Karpas-422 (cell line): ENCODE measurements at regions not wholly inside any gene's neighbourhood (a gene's known extent, or its start where the extent isn't known, plus 50 kb on each side); places are given as distances from the start of the nearest gene placed in this dataset.

Source experiments
- DNase-seq: peaks from one replicate; pipeline ENCODE4 v3.0.0-alpha.2; 2015
- H2AFZ ChIP-seq: fragments of 200-600 bp; sonication (generic); 2 replicates; pipeline ENCODE4 v1.6.1; 2014; ENCODE audit warnings: antibody characterized with exemption, low read length, mixed read lengths
- H3K27ac ChIP-seq: fragments of 200-600 bp; sonication (generic); 2 replicates; pipeline ENCODE4 v1.5.1; 2014; ENCODE audit warnings: mild to moderate bottlenecking, low read length, moderate library complexity
- H3K27me3 ChIP-seq: fragments of 200-600 bp; sonication (generic); 2 replicates; pipeline ENCODE4 v1.6.1; 2014; ENCODE audit warnings: low read length, mixed read lengths
- H3K36me3 ChIP-seq: fragments of 200-600 bp; sonication (generic); 2 replicates; pipeline ENCODE4 v1.6.1; 2014; ENCODE audit warnings: low read length, mixed read lengths; ENCODE audit not compliant: insufficient read depth
- H3K4me1 ChIP-seq: fragments of 200-600 bp; sonication (generic); 2 replicates; pipeline ENCODE4 v1.6.1; 2014; ENCODE audit warnings: mild to moderate bottlenecking, low read length, mixed read lengths
- H3K4me2 ChIP-seq: fragments of 200-600 bp; sonication (generic); 2 replicates; pipeline ENCODE4 v1.6.1; 2014; ENCODE audit warnings: low read length, low read depth, mild to moderate bottlenecking; ENCODE audit not compliant: poor library complexity, severe bottlenecking
- H3K4me3 ChIP-seq: fragments of 200-600 bp; sonication (generic); 2 replicates; pipeline ENCODE4 v1.5.1; 2014; ENCODE audit warnings: mild to moderate bottlenecking, antibody characterized with exemption, low read length, mixed read lengths
- H3K79me2 ChIP-seq: fragments of 200-600 bp; sonication (generic); 2 replicates; pipeline ENCODE4 v1.6.1; 2014; ENCODE audit warnings: mild to moderate bottlenecking, low read length, mixed read lengths
- H3K9ac ChIP-seq: fragments of 200-600 bp; sonication (generic); 2 replicates; pipeline ENCODE4 v1.6.0; 2014; ENCODE audit warnings: low read length
- H3K9me2 ChIP-seq: fragments of 200-600 bp; sonication (generic), shearing (Covaris generic); replicated peaks from 2 replicates; pipeline ENCODE4 v1.6.0; 2014; ENCODE audit warnings: mild to moderate bottlenecking, low read length, moderate library complexity; ENCODE audit not compliant: insufficient read depth
- H3K9me3 ChIP-seq: fragments of 300-700, 200-600 bp; sonication (generic); 2 replicates; pipeline ENCODE4 v1.6.1; 2014; ENCODE audit warnings: low read length, mixed read lengths
- H4K20me1 ChIP-seq: fragments of 200-600 bp; sonication (generic); 2 replicates; pipeline ENCODE4 v1.6.1; 2014; ENCODE audit warnings: mild to moderate bottlenecking, antibody characterized with exemption, low read length, low read depth; ENCODE audit not compliant: insufficient read depth

DNA sequence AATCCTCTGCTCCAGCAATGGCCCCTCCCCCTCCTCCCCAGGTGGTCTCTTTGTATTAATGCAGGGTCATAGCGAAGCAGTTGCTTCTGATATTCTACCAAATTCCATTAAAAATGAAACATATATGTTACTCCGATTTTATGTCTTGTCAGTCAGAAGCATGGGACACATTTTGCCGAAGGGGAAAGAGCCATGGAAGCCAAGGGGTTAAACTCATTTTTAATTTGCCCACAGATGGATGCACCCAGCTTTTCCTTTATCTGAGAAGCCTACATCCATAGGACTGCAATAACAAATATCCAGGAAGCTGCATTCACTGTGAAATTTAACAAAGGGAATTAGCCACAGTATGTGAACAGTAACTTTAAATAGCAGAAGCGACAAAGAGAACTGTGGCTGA is 688.2 kb downstream of the QKI start:
- Histone ChIP-seq H3K79me2 (no peaks in the 10 kb centered on the region), H3K27me3 (no peaks in the 10 kb centered on the region), H3K4me1 (no peaks in the 10 kb centered on the region), H3K36me3 (no peaks in the 10 kb centered on the region), H3K9me2 (no peaks in the 10 kb centered on the region), H2AFZ (no peak overlapping the region), H3K9ac (no peak overlapping the region), H3K27ac (no peak overlapping the region), H4K20me1 (no peaks in the 10 kb centered on the region), H3K9me3 (peaks cover 15% of the 10 kb centered on the region), H3K4me2 (no peak overlapping the region), H3K4me3 (no peak overlapping the region)
- no peak for DNase-seq

DNA sequence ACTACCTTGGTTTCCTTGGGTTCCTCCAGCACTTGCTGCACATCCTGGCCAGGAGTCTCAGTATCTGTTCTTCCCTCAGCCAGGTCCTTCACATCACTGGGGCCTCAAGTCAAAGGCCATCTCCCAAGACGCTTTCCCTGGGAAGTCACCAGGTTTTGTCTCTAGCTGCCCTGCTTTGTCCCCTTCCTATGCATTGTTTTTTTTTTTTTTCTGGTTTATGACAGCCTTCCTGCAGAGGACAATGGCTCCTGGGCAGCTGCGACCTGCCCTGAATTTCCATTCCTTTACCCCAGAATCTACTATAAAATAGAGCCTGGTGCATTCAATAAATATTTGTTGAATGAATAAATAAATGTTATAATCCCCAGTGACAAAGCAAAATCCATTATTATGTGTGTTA is 687.3 kb downstream of the QKI start:
- H3K27me3 ChIP-seq, result no peaks in the 10 kb centered on the region
- no peaks in the 10 kb centered on the region for H4K20me1 ChIP-seq
- no peak overlapping the region for H3K9ac ChIP-seq
- no peak for DNase-seq
- no peaks in the 10 kb centered on the region for H3K9me2 ChIP-seq
- no peak overlapping the region for H3K4me3 ChIP-seq
- H3K79me2 ChIP-seq, result no peaks in the 10 kb centered on the region
- no peak overlapping the region for H2AFZ ChIP-seq
- H3K4me2 ChIP-seq, result no peak overlapping the region
- peaks cover 19% of the 10 kb centered on the region for H3K9me3 ChIP-seq
- H3K4me1 ChIP-seq, result no peaks in the 10 kb centered on the region
- no peak overlapping the region for H3K27ac ChIP-seq
- H3K36me3 ChIP-seq, result no peaks in the 10 kb centered on the region

DNA sequence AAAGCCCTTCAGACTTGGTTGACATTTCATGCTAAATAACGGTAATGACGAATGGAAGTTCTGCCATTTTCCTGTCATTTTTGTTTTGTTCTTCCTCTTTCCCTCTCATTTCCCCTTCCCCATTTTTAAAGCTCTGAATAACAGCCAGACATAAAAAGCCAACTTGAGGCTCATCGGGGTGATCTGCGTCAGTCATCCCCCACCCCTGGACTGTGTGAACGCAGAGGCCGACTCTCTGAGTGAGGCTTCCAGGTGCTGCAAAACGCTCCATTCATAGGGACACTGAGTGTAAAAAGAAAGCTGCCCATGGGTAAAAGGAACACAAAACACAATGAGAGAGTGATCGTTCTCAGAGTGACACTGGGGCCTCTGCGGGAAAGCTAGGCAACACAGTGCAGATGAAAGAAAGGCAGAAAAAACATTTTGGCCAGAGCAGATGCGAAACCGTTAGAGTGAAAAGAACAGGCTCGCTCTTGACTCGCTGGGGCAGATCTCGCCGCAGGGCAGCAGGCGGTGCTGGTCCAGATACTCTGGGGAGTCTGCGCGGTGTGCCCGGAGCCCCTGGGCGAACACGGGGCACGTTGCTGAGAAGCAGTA is 684.8 kb downstream of the QKI start:
- Histone ChIP-seq H3K9me3 (peaks cover 24% of the 10 kb centered on the region), H2AFZ (no peak overlapping the region), H3K4me3 (no peak overlapping the region), H3K79me2 (no peaks in the 10 kb centered on the region), H3K9me2 (no peaks in the 10 kb centered on the region), H3K27me3 (no peaks in the 10 kb centered on the region), H3K4me2 (no peak overlapping the region), H4K20me1 (no peaks in the 10 kb centered on the region), H3K36me3 (no peaks in the 10 kb centered on the region), H3K27ac (no peak overlapping the region), H3K4me1 (no peaks in the 10 kb centered on the region), H3K9ac (no peak overlapping the region)
- no peak for DNase-seq

DNA sequence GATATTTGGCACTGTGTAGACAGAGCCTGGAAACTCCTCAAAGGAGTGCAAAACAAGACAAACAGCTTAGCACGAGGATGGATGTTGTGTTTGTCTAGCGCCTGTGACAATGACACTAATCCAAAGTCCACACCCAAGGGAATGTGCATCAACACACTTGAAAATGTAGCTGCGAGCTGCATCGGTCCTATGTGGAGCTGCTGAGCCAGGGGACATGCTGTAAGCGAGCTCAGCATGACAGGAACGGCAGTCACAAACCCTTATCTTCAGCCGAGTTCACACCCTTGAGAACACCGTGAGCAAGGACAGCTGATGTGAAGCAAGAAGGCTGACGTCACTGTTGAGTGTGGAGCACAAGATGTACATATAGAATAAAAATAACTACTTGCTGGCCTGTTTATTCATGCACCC is 684.3 kb downstream of the QKI start:
- no peaks in the 10 kb centered on the region for H3K9me2 ChIP-seq
- no peaks in the 10 kb centered on the region for H4K20me1 ChIP-seq
- H3K9ac ChIP-seq, result no peak overlapping the region
- no peaks in the 10 kb centered on the region for H3K27me3 ChIP-seq
- no peak overlapping the region for H3K4me3 ChIP-seq
- DNase-seq, result no peak
- no peaks in the 10 kb centered on the region for H3K4me1 ChIP-seq
- H3K4me2 ChIP-seq, result no peak overlapping the region
- no peaks in the 10 kb centered on the region for H3K36me3 ChIP-seq
- no peak overlapping the region for H3K27ac ChIP-seq
- no peak overlapping the region for H2AFZ ChIP-seq
- peaks cover 28% of the 10 kb centered on the region for H3K9me3 ChIP-seq
- no peaks in the 10 kb centered on the region for H3K79me2 ChIP-seq

DNA sequence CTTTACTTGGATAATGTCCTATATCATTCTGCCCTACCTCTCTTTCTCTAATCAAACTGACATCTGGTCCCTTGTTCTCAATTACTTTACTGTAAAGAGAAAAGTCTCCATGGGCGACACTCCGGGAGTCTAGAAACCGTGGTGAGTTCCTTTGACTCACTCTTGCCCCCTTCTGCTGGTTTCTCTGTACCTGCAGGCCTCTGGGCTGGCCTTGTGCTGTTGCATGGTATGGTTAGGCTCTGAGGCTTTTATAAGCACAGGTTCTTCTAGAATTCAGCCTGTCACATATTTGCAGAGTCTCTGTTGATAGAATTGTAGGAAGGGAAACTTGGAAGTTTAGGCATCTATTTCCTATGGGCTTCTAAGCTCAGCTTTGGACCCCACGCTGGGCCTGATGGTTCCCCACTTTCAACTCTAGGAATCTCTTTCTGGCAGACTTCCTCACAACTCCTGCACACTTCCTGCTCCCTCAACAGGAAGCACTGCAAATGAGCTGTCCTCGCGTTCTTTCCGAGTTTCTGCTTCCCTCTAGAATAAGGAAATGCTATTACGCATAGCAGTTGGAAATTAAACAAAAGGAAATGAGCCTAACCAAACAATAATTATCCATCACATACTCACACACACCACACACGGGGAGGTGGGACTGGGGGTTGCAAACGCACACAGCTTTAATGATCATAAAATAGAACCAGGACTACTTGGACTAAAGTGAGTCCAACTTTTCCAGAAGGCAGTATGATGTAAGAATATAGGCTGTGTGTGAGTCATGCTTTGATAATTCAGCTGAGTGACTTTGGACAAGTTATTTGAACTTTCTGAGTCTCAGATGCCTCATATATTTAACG is 683.3 kb downstream of the QKI start:
- Histone ChIP-seq H2AFZ (no peak overlapping the region), H3K4me2 (no peak overlapping the region), H3K79me2 (no peaks in the 10 kb centered on the region), H3K9ac (no peak overlapping the region), H3K9me2 (no peaks in the 10 kb centered on the region), H3K27me3 (no peaks in the 10 kb centered on the region), H3K27ac (no peak overlapping the region), H4K20me1 (no peaks in the 10 kb centered on the region), H3K36me3 (no peaks in the 10 kb centered on the region), H3K4me3 (no peak overlapping the region), H3K9me3 (peaks cover 36% of the 10 kb centered on the region), H3K4me1 (no peaks in the 10 kb centered on the region)
- no peak for DNase-seq

DNA sequence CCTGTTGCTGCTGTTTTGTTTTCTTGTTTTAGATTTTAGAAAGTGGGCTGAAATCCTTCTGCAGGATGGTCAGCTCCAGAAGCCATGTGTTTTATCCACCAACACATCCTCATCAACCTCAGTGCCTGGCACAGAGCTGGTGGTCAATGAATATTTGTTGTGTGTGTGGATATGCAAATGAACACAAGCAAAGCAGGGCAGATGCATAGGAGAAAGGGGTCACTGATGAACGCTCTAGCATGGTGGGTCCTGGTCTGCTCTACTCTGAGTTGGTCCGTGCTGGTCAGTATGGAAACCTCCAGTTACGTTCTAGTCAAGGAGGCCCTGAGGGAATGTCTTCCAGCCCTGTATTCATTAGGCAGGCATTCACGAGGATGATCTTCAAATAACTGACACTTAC is 682.5 kb downstream of the QKI start:
- no peaks in the 10 kb centered on the region for H4K20me1 ChIP-seq
- no peaks in the 10 kb centered on the region for H3K4me1 ChIP-seq
- no peak for DNase-seq
- H3K36me3 ChIP-seq, result no peaks in the 10 kb centered on the region
- H3K9me3 ChIP-seq, result peaks cover 39% of the 10 kb centered on the region
- H3K27ac ChIP-seq, result no peak overlapping the region
- no peak overlapping the region for H3K4me3 ChIP-seq
- H2AFZ ChIP-seq, result no peak overlapping the region
- H3K9me2 ChIP-seq, result no peaks in the 10 kb centered on the region
- H3K4me2 ChIP-seq, result no peak overlapping the region
- no peaks in the 10 kb centered on the region for H3K79me2 ChIP-seq
- H3K9ac ChIP-seq, result no peak overlapping the region
- H3K27me3 ChIP-seq, result no peaks in the 10 kb centered on the region

DNA sequence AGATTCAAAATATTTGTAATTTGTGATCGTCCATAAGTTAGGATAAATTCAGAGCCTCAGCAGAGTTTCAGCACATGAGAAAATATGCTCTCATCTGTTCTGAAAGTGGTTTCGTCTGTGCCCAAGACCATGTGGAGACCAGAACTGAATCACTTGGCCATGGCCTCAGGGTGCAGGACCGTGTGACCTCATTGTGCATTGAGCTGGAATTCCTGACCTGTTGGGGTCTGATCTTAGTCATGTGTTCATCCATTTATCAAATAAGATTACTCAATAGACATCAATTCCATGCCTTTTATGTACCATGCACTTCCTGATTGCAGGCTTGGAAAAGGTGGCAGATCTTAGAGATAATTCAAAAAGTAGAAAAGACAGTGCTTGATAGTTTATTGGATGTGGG is 680.5 kb downstream of the QKI start:
- no peaks in the 10 kb centered on the region for H3K9me2 ChIP-seq
- peaks cover 47% of the 10 kb centered on the region for H3K9me3 ChIP-seq
- H3K4me3 ChIP-seq, result no peak overlapping the region
- no peaks in the 10 kb centered on the region for H3K79me2 ChIP-seq
- no peak for DNase-seq
- no peak overlapping the region for H3K4me2 ChIP-seq
- no peak overlapping the region for H3K9ac ChIP-seq
- no peaks in the 10 kb centered on the region for H3K27me3 ChIP-seq
- no peaks in the 10 kb centered on the region for H4K20me1 ChIP-seq
- H3K27ac ChIP-seq, result no peak overlapping the region
- H2AFZ ChIP-seq, result no peak overlapping the region
- H3K4me1 ChIP-seq, result no peaks in the 10 kb centered on the region
- no peaks in the 10 kb centered on the region for H3K36me3 ChIP-seq

DNA sequence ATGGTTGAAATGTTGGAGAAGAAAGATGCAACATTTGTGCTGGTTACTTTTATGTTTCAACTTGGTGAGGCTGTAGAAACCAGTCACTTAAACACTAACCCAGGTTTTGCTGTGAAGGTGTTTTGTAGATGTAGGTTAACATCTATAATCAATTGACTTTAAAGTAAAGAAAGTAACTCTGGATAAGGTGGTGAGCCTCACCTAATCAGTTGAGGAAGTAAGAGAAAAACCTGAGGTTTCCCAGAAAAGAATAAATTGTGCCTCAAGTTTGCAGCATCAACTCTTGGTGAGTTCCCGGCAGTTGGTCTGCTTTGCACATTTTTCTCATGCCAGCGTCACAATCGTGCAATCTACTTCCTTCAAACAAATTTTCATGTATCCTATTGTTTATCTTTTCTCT is 673.4 kb downstream of the QKI start:
- no peaks in the 10 kb centered on the region for H4K20me1 ChIP-seq
- H3K36me3 ChIP-seq, result no peaks in the 10 kb centered on the region
- no peak overlapping the region for H3K9ac ChIP-seq
- no peaks in the 10 kb centered on the region for H3K27me3 ChIP-seq
- no peaks in the 10 kb centered on the region for H3K79me2 ChIP-seq
- H3K4me1 ChIP-seq, result no peaks in the 10 kb centered on the region
- no peak for DNase-seq
- H3K4me2 ChIP-seq, result no peak overlapping the region
- H3K4me3 ChIP-seq, result no peak overlapping the region
- peaks cover 23% of the 10 kb centered on the region for H3K9me3 ChIP-seq
- no peak overlapping the region for H3K27ac ChIP-seq
- H2AFZ ChIP-seq, result no peak overlapping the region
- no peaks in the 10 kb centered on the region for H3K9me2 ChIP-seq
